WTC11 (cell line): ENCODE measurements at regions not wholly inside any gene's neighbourhood (a gene's known extent, or its start where the extent isn't known, plus 50 kb on each side); places are given as distances from the start of the nearest gene placed in this dataset.

Experiments
- ATAC-seq: fragments of 200-7000 bp; cut with Tn5 transposase; 2 replicates; pipeline ENCODE4 v1.10.0; 2021; ENCODE audit warnings: mild to moderate bottlenecking, moderate library complexity
- CTCF ChIA-PET: fragments of 300-600 bp; sonication (Branson Sonifier 250); formaldehyde crosslinking; loops from one replicate; lab custom pipeline; 2021; ENCODE audit warnings: antibody characterized with exemption; lab: Charles Lee
- POLR2A ChIA-PET: fragments of 350-600 bp; sonication (Branson Sonifier 250); formaldehyde crosslinking; loops from one replicate; lab custom pipeline; 2021; ENCODE audit warnings: antibody characterized with exemption; lab: Charles Lee
- DNase-seq: peaks from one replicate; pipeline ENCODE4 v3.0.0; 2021; ENCODE audit warnings: low spot score
- H3K27ac Mint-ChIP-seq: 2 replicates; pipeline ENCODE4 v1.8.0; 2021; ENCODE audit warnings: mixed read lengths
- H3K27me3 Mint-ChIP-seq: 2 replicates; pipeline ENCODE4 v1.8.0; 2021; ENCODE audit warnings: low read depth, mild to moderate bottlenecking, moderate library complexity, mixed read lengths
- H3K36me3 Mint-ChIP-seq: 2 replicates; pipeline ENCODE4 v1.8.0; 2021; ENCODE audit warnings: mixed read lengths
- H3K4me1 Mint-ChIP-seq: 2 replicates; pipeline ENCODE4 v1.8.0; 2022; ENCODE audit warnings: mixed read lengths
- H3K4me3 Mint-ChIP-seq: 2 replicates; pipeline ENCODE4 v1.8.0; 2021; ENCODE audit warnings: mild to moderate bottlenecking, moderate library complexity, mixed read lengths
- H3K9me3 Mint-ChIP-seq: 2 replicates; pipeline ENCODE4 v1.8.0; 2021; ENCODE audit warnings: mixed read lengths
- AFF4 ChIP-seq: sonication (generic); formaldehyde crosslinking; IDR thresholded peaks from 2 replicates; pipeline ENCODE4 v1.8.1; 2023; ENCODE audit warnings: mild to moderate bottlenecking, missing genetic modification reagents, borderline replicate concordance
- CREB1 ChIP-seq: sonication (generic); formaldehyde crosslinking; IDR thresholded peaks from 2 replicates; pipeline ENCODE4 v1.8.0; 2023; ENCODE audit warnings: mild to moderate bottlenecking, missing genetic modification reagents
- EMX1 ChIP-seq: fragments of 250-450 bp; sonication (Bioruptor Pico); IDR thresholded peaks from 2 replicates; pipeline ENCODE4 v1.8.0; 2021; ENCODE audit warnings: mild to moderate bottlenecking
- ETV6 ChIP-seq: sonication (generic); formaldehyde crosslinking; IDR thresholded peaks from 2 replicates; pipeline ENCODE4 v1.8.1; 2022; ENCODE audit warnings: mild to moderate bottlenecking, missing genetic modification reagents
- GTF2I ChIP-seq: fragments of 250-450 bp; sonication (Bioruptor Pico); conservative IDR thresholded peaks from 2 replicates; pipeline ENCODE4 v1.4.0; 2021; ENCODE audit warnings: mild to moderate bottlenecking
- HMGA2 ChIP-seq: fragments of 250-450 bp; sonication (Bioruptor Pico); IDR thresholded peaks from 2 replicates; pipeline ENCODE4 v1.4.0; 2021; ENCODE audit warnings: mild to moderate bottlenecking, moderate library complexity
- IRF1 ChIP-seq: sonication (generic); formaldehyde crosslinking; IDR thresholded peaks from 2 replicates; pipeline ENCODE4 v1.8.0; 2023; ENCODE audit warnings: missing genetic modification reagents
- JAZF1 ChIP-seq: fragments of 250-450 bp; sonication (Bioruptor Pico); IDR thresholded peaks from 2 replicates; pipeline ENCODE4 v1.9.0; 2021; ENCODE audit warnings: moderate library complexity, mild to moderate bottlenecking, inconsistent platforms
- MAX ChIP-seq: sonication (generic); formaldehyde crosslinking; IDR thresholded peaks from 2 replicates; pipeline ENCODE4 v1.8.0; 2022; ENCODE audit warnings: mild to moderate bottlenecking, missing genetic modification reagents
- MLX ChIP-seq: sonication (generic); formaldehyde crosslinking; IDR thresholded peaks from 2 replicates; pipeline ENCODE4 v1.8.1; 2023; ENCODE audit warnings: mild to moderate bottlenecking, missing genetic modification reagents, moderate library complexity
- NFATC4 ChIP-seq: fragments of 250-450 bp; sonication (Bioruptor Pico); IDR thresholded peaks from 2 replicates; pipeline ENCODE4 v1.9.0; 2021; ENCODE audit warnings: mild to moderate bottlenecking
- NR2C2 ChIP-seq: sonication (generic); formaldehyde crosslinking; IDR thresholded peaks from 2 replicates; pipeline ENCODE4 v1.8.0; 2022; ENCODE audit warnings: mild to moderate bottlenecking, missing genetic modification reagents
- NR3C1 ChIP-seq: sonication (generic); formaldehyde crosslinking; conservative IDR thresholded peaks from 2 replicates; pipeline ENCODE4 v1.8.1; 2023; ENCODE audit warnings: low read depth, mild to moderate bottlenecking, missing genetic modification reagents
- OVOL2 ChIP-seq: fragments of 250-450 bp; sonication (Bioruptor Pico); IDR thresholded peaks from 2 replicates; pipeline ENCODE4 v1.9.0; 2021; ENCODE audit warnings: mild to moderate bottlenecking, borderline replicate concordance
- SMAD3 ChIP-seq: sonication (generic); formaldehyde crosslinking; IDR thresholded peaks from 2 replicates; pipeline ENCODE4 v1.8.0; 2022; ENCODE audit warnings: missing genetic modification reagents, mild to moderate bottlenecking, borderline replicate concordance
- SMAD4 ChIP-seq: sonication (generic); formaldehyde crosslinking; IDR thresholded peaks from 2 replicates; pipeline ENCODE4 v1.8.0; 2022; ENCODE audit warnings: mild to moderate bottlenecking, missing genetic modification reagents
- SOX15 ChIP-seq: fragments of 250-450 bp; sonication (Bioruptor Pico); IDR thresholded peaks from 2 replicates; pipeline ENCODE4 v1.9.0; 2021; ENCODE audit warnings: mild to moderate bottlenecking
- SP1 ChIP-seq: sonication (generic); formaldehyde crosslinking; conservative IDR thresholded peaks from 2 replicates; pipeline ENCODE4 v1.8.1; 2022; ENCODE audit warnings: missing genetic modification reagents
- TEAD4 ChIP-seq: sonication (generic); formaldehyde crosslinking; IDR thresholded peaks from 2 replicates; pipeline ENCODE4 v1.8.0; 2022; ENCODE audit warnings: mild to moderate bottlenecking, missing genetic modification reagents
- TP53 ChIP-seq: sonication (generic); formaldehyde crosslinking; IDR thresholded peaks from 2 replicates; pipeline ENCODE4 v1.8.1; 2023; ENCODE audit warnings: mild to moderate bottlenecking, missing genetic modification reagents
- ZNF121 ChIP-seq: sonication (generic); formaldehyde crosslinking; IDR thresholded peaks from 2 replicates; pipeline ENCODE4 v1.8.0; 2023; ENCODE audit warnings: missing genetic modification reagents
- ZNF232 ChIP-seq: sonication (generic); formaldehyde crosslinking; IDR thresholded peaks from 2 replicates; pipeline ENCODE4 v1.8.0; 2022; ENCODE audit warnings: mild to moderate bottlenecking, missing genetic modification reagents
- ZNF423 ChIP-seq: fragments of 250-450 bp; sonication (Bioruptor Pico); IDR thresholded peaks from 2 replicates; pipeline ENCODE4 v2.1.2; 2022; ENCODE audit warnings: mild to moderate bottlenecking, moderate library complexity
- ZNF512 ChIP-seq: sonication (generic); formaldehyde crosslinking; IDR thresholded peaks from 2 replicates; pipeline ENCODE4 v1.8.1; 2022; ENCODE audit warnings: missing genetic modification reagents, borderline replicate concordance
- ZSCAN18 ChIP-seq: fragments of 250-450 bp; sonication (Bioruptor Pico); IDR thresholded peaks from 2 replicates; pipeline ENCODE4 v2.1.2; 2022; ENCODE audit warnings: mild to moderate bottlenecking, moderate library complexity
- TF ChIP-seq, protein P1 (sequence below): sonication (generic); formaldehyde crosslinking; IDR thresholded peaks from 2 replicates; pipeline ENCODE4 v1.8.1; 2023; ENCODE audit warnings: mild to moderate bottlenecking, missing genetic modification reagents, moderate library complexity
- TF ChIP-seq, protein P2 (sequence below): fragments of 250-450 bp; sonication (Bioruptor Pico); IDR thresholded peaks from 2 replicates; pipeline ENCODE4 v1.9.0; 2021; ENCODE audit warnings: mild to moderate bottlenecking

DNA sequence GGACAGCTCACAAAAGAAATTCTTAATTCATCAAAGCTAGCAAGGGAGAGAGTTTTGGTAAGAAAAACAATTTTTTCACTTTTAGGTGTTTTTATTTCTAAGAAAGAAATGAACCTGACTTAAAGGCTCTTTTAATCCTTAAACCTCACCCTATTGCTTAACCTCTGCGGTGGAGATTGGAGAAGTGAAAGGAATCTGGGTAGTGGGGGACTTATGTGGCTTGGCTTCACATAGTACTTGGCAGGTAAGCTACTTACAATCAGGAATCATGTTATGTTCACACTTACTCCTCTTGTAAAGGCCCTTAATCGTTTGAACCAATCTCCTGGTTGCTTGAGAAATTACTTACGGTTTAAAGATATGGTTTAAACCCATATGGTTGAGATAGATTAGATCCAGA is 104.8 kb downstream of the ISOC1 start:
- ATAC-seq (no peak), DNase-seq (no peak)
- TF ChIP-seq ZNF512 (CRISPR knock-in tag): no peak
- TF ChIP-seq TP53 (CRISPR knock-in tag): no peak
- TF ChIP-seq NR2C2 (CRISPR knock-in tag): no peak
- TF ChIP-seq SMAD3 (CRISPR knock-in tag): no peak
- TF ChIP-seq OVOL2 (CRISPR knock-in tag): no peak
- TF ChIP-seq ZNF423 (CRISPR knock-in tag): no peak
- TF ChIP-seq JAZF1 (CRISPR knock-in tag): no peak
- no peak for TF ChIP-seq MLX (CRISPR knock-in tag)
- no peak for TF ChIP-seq AFF4 (CRISPR knock-in tag)
- TF ChIP-seq, protein P1, sequence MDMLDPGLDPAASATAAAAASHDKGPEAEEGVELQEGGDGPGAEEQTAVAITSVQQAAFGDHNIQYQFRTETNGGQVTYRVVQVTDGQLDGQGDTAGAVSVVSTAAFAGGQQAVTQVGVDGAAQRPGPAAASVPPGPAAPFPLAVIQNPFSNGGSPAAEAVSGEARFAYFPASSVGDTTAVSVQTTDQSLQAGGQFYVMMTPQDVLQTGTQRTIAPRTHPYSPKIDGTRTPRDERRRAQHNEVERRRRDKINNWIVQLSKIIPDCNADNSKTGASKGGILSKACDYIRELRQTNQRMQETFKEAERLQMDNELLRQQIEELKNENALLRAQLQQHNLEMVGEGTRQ (CRISPR knock-in tag): no peak
- no peak for TF ChIP-seq SMAD4
- TF ChIP-seq, protein P2, sequence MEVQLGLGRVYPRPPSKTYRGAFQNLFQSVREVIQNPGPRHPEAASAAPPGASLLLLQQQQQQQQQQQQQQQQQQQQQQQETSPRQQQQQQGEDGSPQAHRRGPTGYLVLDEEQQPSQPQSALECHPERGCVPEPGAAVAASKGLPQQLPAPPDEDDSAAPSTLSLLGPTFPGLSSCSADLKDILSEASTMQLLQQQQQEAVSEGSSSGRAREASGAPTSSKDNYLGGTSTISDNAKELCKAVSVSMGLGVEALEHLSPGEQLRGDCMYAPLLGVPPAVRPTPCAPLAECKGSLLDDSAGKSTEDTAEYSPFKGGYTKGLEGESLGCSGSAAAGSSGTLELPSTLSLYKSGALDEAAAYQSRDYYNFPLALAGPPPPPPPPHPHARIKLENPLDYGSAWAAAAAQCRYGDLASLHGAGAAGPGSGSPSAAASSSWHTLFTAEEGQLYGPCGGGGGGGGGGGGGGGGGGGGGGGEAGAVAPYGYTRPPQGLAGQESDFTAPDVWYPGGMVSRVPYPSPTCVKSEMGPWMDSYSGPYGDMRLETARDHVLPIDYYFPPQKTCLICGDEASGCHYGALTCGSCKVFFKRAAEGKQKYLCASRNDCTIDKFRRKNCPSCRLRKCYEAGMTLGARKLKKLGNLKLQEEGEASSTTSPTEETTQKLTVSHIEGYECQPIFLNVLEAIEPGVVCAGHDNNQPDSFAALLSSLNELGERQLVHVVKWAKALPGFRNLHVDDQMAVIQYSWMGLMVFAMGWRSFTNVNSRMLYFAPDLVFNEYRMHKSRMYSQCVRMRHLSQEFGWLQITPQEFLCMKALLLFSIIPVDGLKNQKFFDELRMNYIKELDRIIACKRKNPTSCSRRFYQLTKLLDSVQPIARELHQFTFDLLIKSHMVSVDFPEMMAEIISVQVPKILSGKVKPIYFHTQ (CRISPR knock-in tag): no peak
- no peak for TF ChIP-seq ZNF232 (CRISPR knock-in tag)
- no peak for TF ChIP-seq NFATC4 (CRISPR knock-in tag)
- no peak for TF ChIP-seq IRF1 (CRISPR knock-in tag)
- Mint-ChIP-seq H3K4me1 (peaks cover 5% of the 10 kb centered on the region), H3K27me3 (no peaks in the 10 kb centered on the region), H3K4me3 (no peak overlapping the region), H3K36me3 (no peaks in the 10 kb centered on the region), H3K27ac (no peak overlapping the region), H3K9me3 (peaks cover 6% of the 10 kb centered on the region; the same call in 1 of the 2 replicates)
- ChIA-PET POLR2A (no interaction called here), CTCF (no interaction called here)

DNA sequence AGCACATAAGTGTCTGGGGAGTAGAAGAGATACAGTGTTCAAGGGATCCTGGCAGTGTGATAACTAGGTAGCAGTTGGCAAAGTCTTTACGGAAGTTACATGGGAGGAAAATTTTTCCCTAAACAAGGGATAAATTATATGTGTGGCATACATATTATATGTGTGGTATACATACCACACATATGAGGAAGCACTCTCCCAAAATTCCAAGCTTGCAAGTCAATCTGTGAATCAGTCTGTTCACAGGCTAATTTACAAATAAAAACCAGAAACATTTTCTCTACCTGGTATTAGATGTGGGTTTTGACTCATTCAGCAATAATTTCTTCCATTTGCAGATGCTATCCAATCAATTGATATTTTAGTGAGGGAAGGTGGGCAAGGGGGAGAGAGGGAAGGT is 110.0 kb downstream of the ISOC1 start:
- H3K4me3 Mint-ChIP-seq: no peak overlapping the region
- H3K27ac Mint-ChIP-seq: no peak overlapping the region
- peaks cover 5% of the 10 kb centered on the region for H3K4me1 Mint-ChIP-seq
- CTCF ChIA-PET: no interaction called here
- H3K36me3 Mint-ChIP-seq: no peaks in the 10 kb centered on the region
- DNase-seq (no peak), ATAC-seq (no peak)
- POLR2A ChIA-PET: no interaction called here
- no peaks in the 10 kb centered on the region for H3K27me3 Mint-ChIP-seq
- H3K9me3 Mint-ChIP-seq: peaks cover under 1% of the 10 kb centered on the region
- TF ChIP-seq TEAD4 (CRISPR knock-in tag) (no peak), NR3C1 (CRISPR knock-in tag) (no peak), CREB1 (CRISPR knock-in tag) (no peak), SOX15 (no peak), TP53 (CRISPR knock-in tag) (no peak), MAX (CRISPR knock-in tag) (no peak), GTF2I (CRISPR knock-in tag) (no peak), NFATC4 (CRISPR knock-in tag) (no peak), ZNF121 (no peak), SP1 (CRISPR knock-in tag) (no peak), EMX1 (CRISPR knock-in tag) (no peak), ETV6 (CRISPR knock-in tag) (no peak), ZSCAN18 (no peak), HMGA2 (no peak)
